NT2/D1 (cell line): ENCODE measurements at regions not wholly inside any gene's neighbourhood (a gene's known extent, or its start where the extent isn't known, plus 50 kb on each side); places are given as distances from the start of the nearest gene placed in this dataset.

Experiments
- DNase-seq: peaks from one replicate; pipeline ENCODE4 v3.0.0-alpha.2; 2011; ENCODE audit warnings: low read depth, low spot score
- H3K27me3 ChIP-seq: 2 replicates; pipeline ENCODE4 v1.6.0; 2011; ENCODE audit warnings: mild to moderate bottlenecking; ENCODE audit not compliant: insufficient read length, insufficient read depth
- H3K36me3 ChIP-seq: 2 replicates; pipeline ENCODE4 v1.6.1; 2011; ENCODE audit warnings: mild to moderate bottlenecking, low read length, mixed read lengths; ENCODE audit not compliant: insufficient read depth, insufficient read length
- H3K4me1 ChIP-seq: 2 replicates; pipeline ENCODE4 v1.5.1; 2011; ENCODE audit not compliant: insufficient read depth, insufficient read length
- H3K4me3 ChIP-seq: 2 replicates; pipeline ENCODE4 v1.5.1; 2011; ENCODE audit warnings: low read depth; ENCODE audit not compliant: insufficient read length
- H3K9ac ChIP-seq: 2 replicates; pipeline ENCODE4 v1.6.0; 2011; ENCODE audit warnings: low read depth; ENCODE audit not compliant: insufficient read length
- H3K9me3 ChIP-seq: 2 replicates; pipeline ENCODE4 v1.5.1; 2011; ENCODE audit warnings: mild to moderate bottlenecking, low read length; ENCODE audit not compliant: insufficient read depth
- SUZ12 ChIP-seq: IDR thresholded peaks from 2 replicates; pipeline ENCODE4 v1.6.1; 2011; ENCODE audit not compliant: insufficient read length, insufficient read depth; ENCODE audit errors: extremely low read depth
- YY1 ChIP-seq: IDR thresholded peaks from 2 replicates; pipeline ENCODE4 v1.6.1; 2011; ENCODE audit not compliant: insufficient read length, insufficient read depth
- ZNF274 ChIP-seq: IDR thresholded peaks from 2 replicates; pipeline ENCODE4 v1.6.1; 2011; ENCODE audit warnings: mild to moderate bottlenecking, low read depth, low read length

GRCh38 chr1:214715126-214715525, 112.1 kb downstream of the CENPF start:
- Histone ChIP-seq H3K4me3 (no peak overlapping the region), H3K4me1 (no peaks in the 10 kb centered on the region), H3K9ac (no peak overlapping the region), H3K36me3 (no peaks in the 10 kb centered on the region), H3K9me3 (no peaks in the 10 kb centered on the region), H3K27me3 (no peaks in the 10 kb centered on the region)
- TF ChIP-seq YY1 (no peak), SUZ12 (no peak), ZNF274 (no peak)
- DNase-seq = no peak

GRCh38 chr1:214717351-214717750, 114.4 kb downstream of the CENPF start:
- H3K4me3 ChIP-seq = no peak overlapping the region
- H3K9ac ChIP-seq = no peak overlapping the region
- TF ChIP-seq SUZ12 (no peak), YY1 (no peak), ZNF274 (no peak)
- no peaks in the 10 kb centered on the region for H3K9me3 ChIP-seq
- no peaks in the 10 kb centered on the region for H3K36me3 ChIP-seq
- no peaks in the 10 kb centered on the region for H3K27me3 ChIP-seq
- H3K4me1 ChIP-seq = no peaks in the 10 kb centered on the region
- DNase-seq = no peak

GRCh38 chr1:214718724-214719123, 115.7 kb downstream of the CENPF start:
- no peak for TF ChIP-seq YY1
- no peak for TF ChIP-seq ZNF274
- TF ChIP-seq SUZ12 = no peak
- H3K4me1 ChIP-seq = no peaks in the 10 kb centered on the region
- no peak overlapping the region for H3K9ac ChIP-seq
- no peak overlapping the region for H3K4me3 ChIP-seq
- no peak for DNase-seq
- no peaks in the 10 kb centered on the region for H3K9me3 ChIP-seq
- no peaks in the 10 kb centered on the region for H3K27me3 ChIP-seq
- no peaks in the 10 kb centered on the region for H3K36me3 ChIP-seq

GRCh38 chr1:214719207-214719606, 116.2 kb downstream of the CENPF start:
- no peak overlapping the region for H3K9ac ChIP-seq
- H3K4me1 ChIP-seq = no peaks in the 10 kb centered on the region
- TF ChIP-seq ZNF274 = no peak
- no peak for TF ChIP-seq SUZ12
- TF ChIP-seq YY1 = no peak
- no peaks in the 10 kb centered on the region for H3K36me3 ChIP-seq
- H3K4me3 ChIP-seq = no peak overlapping the region
- no peak for DNase-seq
- H3K9me3 ChIP-seq = no peaks in the 10 kb centered on the region
- no peaks in the 10 kb centered on the region for H3K27me3 ChIP-seq

DNA sequence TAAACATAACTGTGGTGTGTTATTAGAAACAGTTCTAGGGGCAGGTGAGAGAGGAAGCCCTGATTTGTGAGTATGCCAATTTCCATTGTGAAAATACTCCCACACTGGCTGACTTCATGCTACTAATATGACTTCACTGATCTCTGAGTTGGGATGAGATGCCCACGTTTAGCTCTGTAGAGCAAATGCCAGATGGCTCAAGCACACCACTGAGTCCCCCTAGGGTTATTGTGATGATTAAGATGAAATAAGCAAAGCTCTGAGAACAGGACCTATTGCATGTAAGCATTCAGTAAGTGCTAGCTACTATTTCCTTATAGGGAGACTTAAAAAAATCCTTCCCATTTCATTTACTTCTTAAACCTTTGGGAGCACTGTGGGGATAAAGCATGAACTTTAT, 117.6 kb downstream of the CENPF start:
- H3K36me3 ChIP-seq = no peaks in the 10 kb centered on the region
- no peaks in the 10 kb centered on the region for H3K4me1 ChIP-seq
- no peak overlapping the region for H3K4me3 ChIP-seq
- DNase-seq = no peak
- H3K27me3 ChIP-seq = no peaks in the 10 kb centered on the region
- H3K9me3 ChIP-seq = no peaks in the 10 kb centered on the region
- TF ChIP-seq ZNF274 = no peak
- no peak overlapping the region for H3K9ac ChIP-seq

DNA sequence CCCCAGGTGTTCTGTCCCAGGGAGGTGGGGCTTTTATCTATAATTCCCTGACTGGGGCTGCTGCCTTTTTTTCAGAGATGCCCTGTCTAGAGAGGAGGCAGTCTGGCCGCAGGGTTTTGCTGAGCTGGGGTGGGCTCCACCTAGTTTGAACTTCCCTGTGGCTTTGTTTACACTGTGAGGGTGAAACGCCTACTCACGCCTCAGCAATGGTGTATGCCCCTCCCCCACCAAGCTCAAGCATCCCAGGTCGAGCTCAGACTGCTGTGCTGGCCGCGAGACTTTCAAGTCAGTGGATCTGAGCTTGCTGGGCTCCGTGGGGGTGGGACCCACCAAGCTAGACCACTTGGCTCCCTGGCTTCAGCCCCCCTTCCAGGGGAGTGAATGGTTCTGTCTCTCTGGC, 124.3 kb downstream of the CENPF start:
- no peaks in the 10 kb centered on the region for H3K27me3 ChIP-seq
- no peaks in the 10 kb centered on the region for H3K4me1 ChIP-seq
- no peak overlapping the region for H3K9ac ChIP-seq
- no peaks in the 10 kb centered on the region for H3K36me3 ChIP-seq
- no peak overlapping the region for H3K4me3 ChIP-seq
- DNase-seq = peak; percentile 75
- TF ChIP-seq ZNF274 = no peak
- no peak for TF ChIP-seq YY1
- TF ChIP-seq SUZ12 = no peak
- H3K9me3 ChIP-seq = no peaks in the 10 kb centered on the region

GRCh38 chr1:214739621-214740238, 136.7 kb downstream of the CENPF start:
- TF ChIP-seq SUZ12 = no peak
- TF ChIP-seq YY1 = no peak
- no peak for TF ChIP-seq ZNF274
- Histone ChIP-seq H3K4me1 (no peaks in the 10 kb centered on the region), H3K4me3 (no peak overlapping the region), H3K9me3 (no peaks in the 10 kb centered on the region), H3K36me3 (no peaks in the 10 kb centered on the region), H3K9ac (no peak overlapping the region), H3K27me3 (no peaks in the 10 kb centered on the region)
- DNase-seq = no peak
